BLaER1 treated with 17β-estradiol and CSF1 and Interleukin-3, amounts not matched to agents 10 nM and 100 nM (cell line): ENCODE measurements at regions not wholly inside any gene's neighbourhood (a gene's known extent, or its start where the extent isn't known, plus 50 kb on each side); places are given as distances from the start of the nearest gene placed in this dataset.
A peak's percentile ranks its signal among the peaks of the same experiment; 100 is the strongest.

ENCODE experiments used
- H3K27ac ChIP-seq, 11 experiments: shearing (Covaris generic); formaldehyde crosslinking; 2 replicates each; pipeline ENCODE4 v1.8.1; 2022
- H3K27me3 ChIP-seq, 11 experiments: shearing (Covaris generic); formaldehyde crosslinking; 2 replicates each; pipeline ENCODE4 v1.8.1; 2022
- H3K36me3 ChIP-seq, 11 experiments: shearing (Covaris generic); formaldehyde crosslinking; 2 replicates each; pipeline ENCODE4 v1.8.1; 2022
- H3K4me1 ChIP-seq, 10 experiments: shearing (Covaris generic); formaldehyde crosslinking; 2 replicates each; pipeline ENCODE4 v1.8.1; 2022
- H3K4me2 ChIP-seq, 11 experiments: shearing (Covaris generic); formaldehyde crosslinking; 2 replicates each; pipeline ENCODE4 v1.8.1; 2022
- H3K4me3 ChIP-seq, 10 experiments: shearing (Covaris generic); formaldehyde crosslinking; 2 replicates each; pipeline ENCODE4 v1.8.1; 2022
- H3K9ac ChIP-seq, 11 experiments: shearing (Covaris generic); formaldehyde crosslinking; 2 replicates each; pipeline ENCODE4 v1.8.1; 2022
- H3K9me3 ChIP-seq, 11 experiments: shearing (Covaris generic); formaldehyde crosslinking; replicated peaks in 1 of 11; 2 replicates each; pipeline ENCODE4 v1.8.1; 2022
- H4K20me1 ChIP-seq, 11 experiments: shearing (Covaris generic); formaldehyde crosslinking; 2 replicates each; pipeline ENCODE4 v1.8.1; 2022
- Cebpa-rat ChIP-seq, 11 experiments: shearing (Covaris generic); IDR thresholded peaks; 2 replicates each; pipeline ENCODE4 v1.8.1; 2022

- Histone ChIP-seq H3K27me3 (no peaks in the 10 kb centered on the region), H3K4me2 (no peak overlapping the region), H4K20me1 (no peaks in the 10 kb centered on the region), H3K36me3 (no peaks in the 10 kb centered on the region), H3K4me3 (no peak overlapping the region), H3K9me3 (peaks cover 0 to 9% (median 5%) of the 10 kb centered on the region in 11 experiments; a peak in 5 of 22 replicates), H3K4me1 (no peaks in the 10 kb centered on the region), H3K9ac (no peak overlapping the region), H3K27ac (no peak overlapping the region)
- TF ChIP-seq Cebpa-rat (IDR thresholded peaks at IDR 0.05), result no peak
Observed at GRCh38 chr1:195721210-195721971, 886.8 kb downstream of the KCNT2 start.

DNA sequence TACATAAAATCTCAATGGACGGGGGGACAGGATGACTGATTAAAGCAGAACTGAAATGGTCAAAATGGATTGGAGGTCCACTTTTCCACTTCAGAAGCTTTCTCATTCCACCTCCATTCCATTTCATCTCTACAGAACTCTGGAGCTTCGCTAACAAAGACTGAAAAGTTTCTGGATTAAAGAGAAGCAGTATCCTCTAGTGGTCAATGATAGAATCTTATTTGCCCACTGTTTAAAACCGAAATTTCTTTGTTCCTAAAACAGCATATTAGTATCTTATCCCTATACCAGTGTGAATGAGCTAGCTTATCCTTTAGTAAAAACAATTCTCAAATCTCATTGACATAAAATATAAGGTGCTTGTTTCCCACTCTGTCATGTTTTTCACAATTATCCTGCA, 890.6 kb downstream of the KCNT2 start:
- no peak overlapping the region for H3K4me3 ChIP-seq
- H3K27ac ChIP-seq, result no peak overlapping the region
- no peaks in the 10 kb centered on the region for H3K36me3 ChIP-seq
- H3K4me1 ChIP-seq, result peaks cover 0 to 3% (median 0%) of the 10 kb centered on the region in 10 experiments; a peak in 1 of 20 replicates
- no peak overlapping the region for H3K4me2 ChIP-seq
- peaks cover 0 to 4% (median 0%) of the 10 kb centered on the region in 11 experiments; a peak in 2 of 22 replicates for H3K9me3 ChIP-seq
- no peak overlapping the region for H3K9ac ChIP-seq
- no peak for TF ChIP-seq Cebpa-rat (IDR thresholded peaks at IDR 0.05)
- H3K27me3 ChIP-seq, result no peaks in the 10 kb centered on the region
- no peaks in the 10 kb centered on the region for H4K20me1 ChIP-seq

DNA sequence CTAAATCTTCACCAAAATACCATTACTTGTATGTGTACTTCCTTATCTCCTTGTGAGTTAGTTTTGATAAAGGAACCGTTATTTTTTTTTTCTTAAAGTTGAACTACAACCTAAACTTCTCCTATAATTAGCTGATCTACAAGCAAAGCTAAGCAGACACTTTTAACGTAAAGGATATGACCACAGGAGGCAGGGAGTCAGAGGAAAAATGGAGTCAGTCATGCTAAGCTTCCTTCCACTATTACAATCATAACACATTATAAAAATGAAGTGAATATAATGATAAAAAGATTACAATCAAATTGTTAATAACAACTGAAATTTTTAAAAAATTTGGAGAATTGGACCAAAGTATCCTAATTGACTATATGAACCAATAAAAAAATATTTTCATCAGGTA, 892.6 kb downstream of the KCNT2 start:
- Histone ChIP-seq H3K4me3 (no peak overlapping the region), H3K36me3 (no peaks in the 10 kb centered on the region), H4K20me1 (no peaks in the 10 kb centered on the region), H3K27ac (no peak overlapping the region), H3K4me1 (peaks cover 0 to 3% (median 0%) of the 10 kb centered on the region in 10 experiments; a peak in 1 of 20 replicates), H3K27me3 (no peaks in the 10 kb centered on the region), H3K9ac (no peak overlapping the region), H3K9me3 (no peaks in the 10 kb centered on the region), H3K4me2 (0 out of 22 replicates have a peak overlapping the region, but pooled peaks of 1 of the 11 experiments have one; percentile 36)
- no peak for TF ChIP-seq Cebpa-rat (IDR thresholded peaks at IDR 0.05)

DNA sequence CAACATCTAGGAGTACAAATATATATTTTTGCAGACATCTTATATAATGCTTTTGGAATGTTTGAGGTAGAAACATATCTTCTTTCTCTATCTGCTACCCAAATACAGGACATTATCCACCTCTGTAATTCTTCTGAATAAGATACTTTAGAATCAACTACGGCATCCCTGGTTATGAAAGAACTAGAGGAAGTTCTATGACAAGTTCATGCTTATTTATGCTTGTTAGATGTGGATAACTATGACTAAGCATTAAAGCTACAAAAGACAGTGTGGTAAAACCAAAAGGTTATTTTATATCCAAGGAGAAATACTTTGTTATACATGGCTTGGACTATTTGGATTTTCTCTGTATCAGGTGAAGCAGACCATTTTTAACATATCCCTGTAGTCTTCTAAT, 894.0 kb downstream of the KCNT2 start:
- Histone ChIP-seq H3K9me3 (no peaks in the 10 kb centered on the region), H3K4me3 (no peak overlapping the region), H3K4me2 (no peak overlapping the region), H3K36me3 (no peaks in the 10 kb centered on the region), H3K27ac (no peak overlapping the region), H3K27me3 (no peaks in the 10 kb centered on the region), H4K20me1 (no peaks in the 10 kb centered on the region), H3K9ac (no peak overlapping the region), H3K4me1 (peaks cover 0 to 8% (median 0%) of the 10 kb centered on the region in 10 experiments; a peak in 2 of 20 replicates)
- no peak for TF ChIP-seq Cebpa-rat (IDR thresholded peaks at IDR 0.05)

DNA sequence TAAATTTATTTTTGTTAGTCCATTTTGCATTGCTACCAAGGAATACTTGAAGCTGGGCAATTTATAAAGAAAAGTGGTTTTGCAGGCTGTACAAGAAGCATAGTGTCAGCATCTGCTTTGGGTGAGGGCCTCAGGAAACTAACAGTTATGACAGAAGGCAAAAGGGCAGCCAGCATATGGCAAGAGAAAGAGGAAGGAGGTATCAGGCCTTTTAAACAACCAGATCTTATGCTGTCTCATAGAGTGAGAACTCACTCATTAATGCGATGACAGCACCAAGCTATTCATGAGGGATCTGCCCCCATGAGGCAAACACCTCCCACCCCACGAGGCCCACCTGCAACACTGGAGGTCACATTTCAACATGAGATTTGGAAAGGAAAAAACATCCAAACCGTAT, 898.4 kb downstream of the KCNT2 start:
- TF ChIP-seq Cebpa-rat (IDR thresholded peaks at IDR 0.05), result no peak
- Histone ChIP-seq H4K20me1 (no peaks in the 10 kb centered on the region), H3K4me2 (0 out of 22 replicates have a peak overlapping the region, but pooled peaks of 1 of the 11 experiments have one; percentile 9), H3K4me3 (no peak overlapping the region), H3K27ac (no peak overlapping the region), H3K27me3 (no peaks in the 10 kb centered on the region), H3K36me3 (no peaks in the 10 kb centered on the region), H3K9me3 (no peaks in the 10 kb centered on the region), H3K9ac (no peak overlapping the region), H3K4me1 (peaks cover 0 to 8% (median 0%) of the 10 kb centered on the region in 10 experiments; a peak in 1 of 20 replicates)

DNA sequence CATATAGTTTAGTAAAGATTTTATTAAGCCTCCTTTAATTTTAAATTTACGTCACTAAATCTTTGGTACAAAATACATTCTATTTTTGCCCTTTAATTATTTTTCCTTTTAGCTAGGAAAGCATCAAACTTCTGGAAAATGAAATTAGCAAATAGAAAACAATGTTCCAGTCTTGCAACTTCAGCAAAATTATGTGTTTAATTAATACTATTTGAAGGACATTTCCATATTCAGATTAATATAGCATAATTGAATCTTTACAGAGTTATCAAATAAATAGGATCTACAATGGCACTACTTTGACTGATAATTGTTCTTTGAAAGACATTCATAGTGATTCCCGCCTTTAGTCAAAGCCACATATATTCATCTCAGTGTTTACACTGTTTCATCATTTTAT, 904.2 kb downstream of the KCNT2 start:
- H3K4me2 ChIP-seq, result no peak overlapping the region
- H4K20me1 ChIP-seq, result no peaks in the 10 kb centered on the region
- no peaks in the 10 kb centered on the region for H3K9me3 ChIP-seq
- H3K4me3 ChIP-seq, result no peak overlapping the region
- no peaks in the 10 kb centered on the region for H3K36me3 ChIP-seq
- H3K9ac ChIP-seq, result no peak overlapping the region
- TF ChIP-seq Cebpa-rat (IDR thresholded peaks at IDR 0.05), result no peak
- no peak overlapping the region for H3K27ac ChIP-seq
- H3K27me3 ChIP-seq, result no peaks in the 10 kb centered on the region
- no peaks in the 10 kb centered on the region for H3K4me1 ChIP-seq

DNA sequence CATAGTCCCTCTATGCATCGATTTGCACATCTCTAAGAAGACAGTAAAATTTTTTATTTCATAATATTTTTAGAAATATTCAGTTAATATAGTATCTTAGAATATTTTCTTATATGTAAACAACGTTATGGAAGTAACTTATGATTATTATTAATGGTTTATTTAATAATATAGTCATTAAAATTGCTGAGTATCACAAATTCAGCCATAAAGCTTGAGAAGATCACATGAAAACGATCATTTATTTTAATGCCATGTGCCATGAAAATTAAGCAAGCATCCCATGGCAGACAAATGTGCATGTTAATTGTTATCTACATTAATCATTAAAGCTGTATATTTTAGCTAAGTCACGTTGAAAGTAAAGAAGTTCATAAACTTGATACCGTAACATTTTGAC, 907.1 kb downstream of the KCNT2 start:
- H3K27me3 ChIP-seq, result no peaks in the 10 kb centered on the region
- H3K9me3 ChIP-seq, result no peaks in the 10 kb centered on the region
- no peak overlapping the region for H3K4me2 ChIP-seq
- H3K4me3 ChIP-seq, result no peak overlapping the region
- no peak overlapping the region for H3K27ac ChIP-seq
- H3K9ac ChIP-seq, result no peak overlapping the region
- no peaks in the 10 kb centered on the region for H3K36me3 ChIP-seq
- H4K20me1 ChIP-seq, result no peaks in the 10 kb centered on the region
- no peaks in the 10 kb centered on the region for H3K4me1 ChIP-seq
- TF ChIP-seq Cebpa-rat (IDR thresholded peaks at IDR 0.05), result no peak

DNA sequence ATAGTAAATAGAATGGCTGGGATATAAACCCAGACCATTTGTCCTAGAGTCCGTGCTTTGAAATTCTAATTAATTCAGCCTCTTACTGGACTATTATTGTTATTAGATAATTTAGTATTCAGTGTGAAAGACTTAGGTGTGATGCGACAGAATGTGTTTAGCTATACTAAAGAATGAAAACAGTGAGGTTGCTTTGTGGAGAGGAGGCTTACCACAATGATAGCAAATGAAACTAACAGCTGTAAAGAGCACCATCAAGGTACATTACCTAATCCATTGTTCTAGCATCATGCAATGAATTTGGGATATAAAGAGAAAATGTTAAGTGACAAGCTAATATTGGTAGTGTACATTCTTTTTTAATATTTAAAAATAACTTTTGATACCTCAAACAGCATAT, 911.1 kb downstream of the KCNT2 start:
- Histone ChIP-seq H3K9me3 (no peaks in the 10 kb centered on the region), H3K4me2 (no peak overlapping the region), H3K27ac (no peak overlapping the region), H3K36me3 (no peaks in the 10 kb centered on the region), H3K4me3 (no peak overlapping the region), H3K4me1 (no peaks in the 10 kb centered on the region), H3K9ac (no peak overlapping the region), H4K20me1 (no peaks in the 10 kb centered on the region), H3K27me3 (no peaks in the 10 kb centered on the region)
- no peak for TF ChIP-seq Cebpa-rat (IDR thresholded peaks at IDR 0.05)

DNA sequence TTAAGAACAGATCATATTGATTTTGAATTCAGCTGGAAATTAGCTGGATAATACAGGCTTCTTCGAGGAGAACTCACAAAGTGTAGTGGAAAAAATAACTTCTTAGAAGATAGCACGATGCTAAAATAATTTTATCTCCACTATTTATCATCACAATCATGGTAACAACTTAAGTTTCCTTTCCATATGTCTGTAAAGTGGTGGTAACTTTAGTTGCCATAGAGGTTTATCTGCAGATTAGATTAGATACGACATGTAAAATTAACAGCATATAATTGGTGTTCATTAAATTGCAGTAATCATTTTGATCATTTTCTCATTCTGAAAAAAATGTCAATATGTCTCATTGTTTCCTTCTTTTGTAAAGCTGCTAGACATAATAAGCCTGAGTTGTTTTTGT, 921.5 kb downstream of the KCNT2 start:
- H3K27ac ChIP-seq, result no peak overlapping the region
- no peaks in the 10 kb centered on the region for H4K20me1 ChIP-seq
- H3K9ac ChIP-seq, result no peak overlapping the region
- no peaks in the 10 kb centered on the region for H3K9me3 ChIP-seq
- TF ChIP-seq Cebpa-rat (IDR thresholded peaks at IDR 0.05), result no peak
- H3K27me3 ChIP-seq, result no peaks in the 10 kb centered on the region
- no peak overlapping the region for H3K4me3 ChIP-seq
- no peaks in the 10 kb centered on the region for H3K36me3 ChIP-seq
- no peaks in the 10 kb centered on the region for H3K4me1 ChIP-seq
- H3K4me2 ChIP-seq, result 0 out of 22 replicates have a peak overlapping the region, but pooled peaks of 1 of the 11 experiments have one; percentile 1

- no peak for TF ChIP-seq Cebpa-rat (IDR thresholded peaks at IDR 0.05)
- Histone ChIP-seq H3K4me1 (peaks cover 0 to 22% (median 0%) of the 10 kb centered on the region in 10 experiments; a peak in 7 of 20 replicates), H3K9me3 (no peaks in the 10 kb centered on the region), H3K27me3 (no peaks in the 10 kb centered on the region), H3K4me3 (no peak overlapping the region), H4K20me1 (no peaks in the 10 kb centered on the region), H3K36me3 (no peaks in the 10 kb centered on the region), H3K27ac (peak overlapping the region in 1 of 11 experiments; percentile 22; a peak in 1 of 22 replicates), H3K4me2 (peak overlapping the region in 4 of 11 experiments; percentile 20 to 55 (median 38); a peak in 5 of 22 replicates), H3K9ac (no peak overlapping the region)
Observed at GRCh38 chr1:195664628-195665027, 943.6 kb downstream of the KCNT2 start.
